ENCODE measurements at regions not wholly inside any gene's neighbourhood (a gene's known extent, or its start where the extent isn't known, plus 50 kb on each side); places are given as distances from the start of the nearest gene placed in this dataset.

DNA sequence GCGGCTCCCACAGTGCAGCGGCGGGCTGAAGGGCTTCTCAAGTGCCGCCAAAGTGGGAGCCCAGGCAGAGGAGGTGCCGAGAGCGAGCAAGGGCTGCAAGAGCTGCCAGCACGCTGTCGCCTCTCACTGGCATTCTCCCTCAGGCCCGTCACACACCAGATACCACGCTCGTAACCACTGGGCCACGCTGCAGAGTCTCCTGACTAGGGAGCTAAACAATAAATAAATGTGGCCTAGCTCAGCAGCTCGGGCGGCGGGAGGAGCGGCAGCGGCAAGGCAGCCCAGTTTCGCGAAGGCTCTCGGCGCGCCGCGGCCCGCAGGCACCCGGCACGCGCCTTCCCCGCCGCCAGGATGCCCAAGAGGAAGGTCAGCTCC is 55.9 kb upstream of the FAM174B start:
- H4K8ac ChIP-seq (ENCODE audit: low read depth in 2 of 2, low read length in 2 of 2) = no peak overlapping the region
- no peak overlapping the region for H3K14ac ChIP-seq (replicated peaks; ENCODE audit: low read depth, low read length)
- no peak overlapping the region for H3K9ac ChIP-seq (ENCODE audit: low read depth, low read length)
- H2BK20ac ChIP-seq (ENCODE audit: low read depth, low read length) = no peak overlapping the region
- H3K27ac ChIP-seq (ENCODE audit: insufficient read depth, low read length) = no peak overlapping the region
- intact Hi-C loops (cut with micrococcal nuclease) (loop anchor here (10.0 kb wide), 2 partner anchors 97 to 1007 kb away; no protein-coding TSS in a partner anchor), in situ Hi-C loops (cut with MboI; ENCODE audit: low sequenced_read_pairs) (loop anchor here (25.0 kb wide), 1 partner anchor 874 kb away; no protein-coding TSS in a partner anchor), dilution Hi-C loops (cut with HindIII; ENCODE audit: low sequenced_read_pairs, unreplicated experiment) (no loop called here)
- H3K4me1 ChIP-seq (ENCODE audit: control insufficient read depth, insufficient read depth, low read length) = no peaks in the 10 kb centered on the region; the same call in 1 of the 2 replicates
- no peak overlapping the region for H3K56ac ChIP-seq (ENCODE audit: extremely low read depth, insufficient read depth, low read length)
- no peak overlapping the region for H2BK15ac ChIP-seq (ENCODE audit: low read depth, low read length)
- no peak overlapping the region for H3K18ac ChIP-seq (ENCODE audit: low read depth, low read length)
- no peak overlapping the region for H3K23ac ChIP-seq (ENCODE audit: low read depth, low read length)
- H2AK5ac ChIP-seq (ENCODE audit: low read depth, low read length) = no peak overlapping the region
- H3K27me3 ChIP-seq (ENCODE audit: control insufficient read depth, insufficient read depth, low read length) = no peaks in the 10 kb centered on the region; the same call in 1 of the 2 replicates
- no peaks in the 10 kb centered on the region for H3K9me3 ChIP-seq (ENCODE audit: control insufficient read depth, insufficient read depth, low read length)
- no TSS peak for BruUV-seq (replicated peaks)
- H2BK5ac ChIP-seq (ENCODE audit: low read depth, low read length, poor library complexity, severe bottlenecking) = no peak overlapping the region
- no peak overlapping the region for H4K5ac ChIP-seq (ENCODE audit: low read depth, low read length)
- no peak overlapping the region for H3K4me2 ChIP-seq (ENCODE audit: low read depth, low read length)
- H2AK9ac ChIP-seq (replicated peaks; ENCODE audit: low read depth, low read length, poor library complexity) = no peak overlapping the region
- CTCF ChIA-PET = no interaction called here
- no peaks in the 10 kb centered on the region for H3K79me1 ChIP-seq (ENCODE audit: low read depth in 1 of 2, low read length in 2 of 2)
- no peak overlapping the region for H2AFZ ChIP-seq (replicated peaks; ENCODE audit: low read length, poor library complexity)
- no peak overlapping the region for H4K91ac ChIP-seq (ENCODE audit: insufficient read depth, low read depth, low read length)
- 95% methylated on average over 8 of the region's 30 CpGs; no CpG with 5 or more reads in 1 of the 2 experiments for WGBS, 2 experiments (ENCODE audit: extremely low coverage in 2 of 2, insufficient read length in 1 of 2)
- H3K4me3 ChIP-seq (ENCODE audit: insufficient read depth, low read depth, low read length) = no peak overlapping the region
- no peak overlapping the region for H3K4ac ChIP-seq (ENCODE audit: low read depth, low read length)
- H2BK120ac ChIP-seq (ENCODE audit: low read depth, low read length) = no peak overlapping the region
- no peaks in the 10 kb centered on the region for H4K20me1 ChIP-seq (ENCODE audit: insufficient read depth, low read length)
- no peaks in the 10 kb centered on the region for H3K9me1 ChIP-seq (ENCODE audit: insufficient read depth, low read length)
- POLR2A ChIA-PET (ENCODE audit: unreplicated experiment) = no interaction called here
- DNase-seq (no peak), ATAC-seq (ENCODE audit: low read depth) (no peak)
- no peaks in the 10 kb centered on the region for H3K36me3 ChIP-seq (ENCODE audit: control insufficient read depth, insufficient read depth, low read length)
- TF ChIP-seq RFX5 (IDR thresholded peaks at IDR 0.05; ENCODE audit: low read depth, low read length) (no peak), FOS (IDR thresholded peaks at IDR 0.05; ENCODE audit: low read depth, low read length) (no peak), SMC3 (IDR thresholded peaks at IDR 0.05; ENCODE audit: low read depth, low read length) (no peak), BHLHE40 (IDR thresholded peaks at IDR 0.05; ENCODE audit: low read depth, low read length) (no peak), CHD1 (IDR thresholded peaks at IDR 0.05; ENCODE audit: low read depth, low read length) (no peak), MXI1 (IDR thresholded peaks at IDR 0.05; ENCODE audit: borderline replicate concordance, low read depth, low read length) (no peak), RAD21 (IDR thresholded peaks at IDR 0.05; ENCODE audit: low read length) (no peak)
- TF ChIP-seq, protein P1, sequence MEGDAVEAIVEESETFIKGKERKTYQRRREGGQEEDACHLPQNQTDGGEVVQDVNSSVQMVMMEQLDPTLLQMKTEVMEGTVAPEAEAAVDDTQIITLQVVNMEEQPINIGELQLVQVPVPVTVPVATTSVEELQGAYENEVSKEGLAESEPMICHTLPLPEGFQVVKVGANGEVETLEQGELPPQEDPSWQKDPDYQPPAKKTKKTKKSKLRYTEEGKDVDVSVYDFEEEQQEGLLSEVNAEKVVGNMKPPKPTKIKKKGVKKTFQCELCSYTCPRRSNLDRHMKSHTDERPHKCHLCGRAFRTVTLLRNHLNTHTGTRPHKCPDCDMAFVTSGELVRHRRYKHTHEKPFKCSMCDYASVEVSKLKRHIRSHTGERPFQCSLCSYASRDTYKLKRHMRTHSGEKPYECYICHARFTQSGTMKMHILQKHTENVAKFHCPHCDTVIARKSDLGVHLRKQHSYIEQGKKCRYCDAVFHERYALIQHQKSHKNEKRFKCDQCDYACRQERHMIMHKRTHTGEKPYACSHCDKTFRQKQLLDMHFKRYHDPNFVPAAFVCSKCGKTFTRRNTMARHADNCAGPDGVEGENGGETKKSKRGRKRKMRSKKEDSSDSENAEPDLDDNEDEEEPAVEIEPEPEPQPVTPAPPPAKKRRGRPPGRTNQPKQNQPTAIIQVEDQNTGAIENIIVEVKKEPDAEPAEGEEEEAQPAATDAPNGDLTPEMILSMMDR (conservative IDR thresholded peaks at IDR 0.05; ENCODE audit: low read depth, low read length) = no peak
